NAMALWA (cell line): ENCODE measurements at regions not wholly inside any gene's neighbourhood (a gene's known extent, or its start where the extent isn't known, plus 50 kb on each side); places are given as distances from the start of the nearest gene placed in this dataset.

Experiments used
- DNase-seq: peaks from one replicate; pipeline ENCODE4 v3.0.0-alpha.2; 2015; ENCODE audit warnings: low spot score

GRCh38 chr3:106703524-106703923, 673.7 kb upstream of the CCDC54 start:
- DNase-seq, result no peak

- DNase-seq, result no peak
Measured at GRCh38 chr3:106707347-106707746, 669.9 kb upstream of the CCDC54 start.

DNA sequence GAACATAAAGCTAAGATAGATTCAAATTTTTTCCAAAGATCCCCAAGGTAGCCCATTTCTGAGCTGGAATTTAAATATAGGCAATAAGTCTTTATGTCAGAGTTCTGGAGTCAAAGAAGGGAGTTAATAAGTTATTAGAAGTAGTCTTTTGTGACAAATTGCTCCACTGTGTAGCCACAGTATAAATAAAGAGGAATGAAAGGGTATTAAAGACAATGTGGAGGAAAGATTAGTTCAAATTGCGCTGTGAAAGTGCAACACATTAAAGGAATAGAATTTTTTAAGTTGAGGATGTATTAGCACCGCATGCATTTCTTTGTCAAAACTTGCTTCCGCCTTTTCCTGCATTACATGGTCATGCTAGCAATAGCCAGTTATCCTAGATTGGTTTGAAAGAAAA, 666.6 kb upstream of the CCDC54 start:
- no peak for DNase-seq

GRCh38 chr3:106711650-106712049, 665.6 kb upstream of the CCDC54 start:
- DNase-seq, result no peak

DNA sequence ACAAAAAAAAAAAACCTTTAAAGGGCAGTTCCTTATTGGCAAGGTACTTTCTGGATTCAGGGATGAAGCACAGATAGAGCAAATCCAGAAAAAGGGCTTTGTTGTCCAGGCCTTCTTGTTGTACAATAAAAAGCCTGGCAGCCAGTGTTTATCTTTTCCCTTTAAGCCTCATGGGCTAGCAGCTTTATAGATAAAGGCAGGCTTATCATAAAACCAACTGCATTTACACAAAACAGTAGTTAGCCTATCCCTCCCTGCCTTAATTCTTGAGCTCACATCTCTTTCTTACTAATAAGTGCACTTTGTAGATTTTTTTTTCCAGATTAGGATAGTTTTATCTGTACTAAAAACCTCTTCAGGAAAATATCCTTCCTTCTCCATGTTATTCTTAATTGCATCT, 662.8 kb upstream of the CCDC54 start:
- no peak for DNase-seq

GRCh38 chr3:106715286-106715685, 662.0 kb upstream of the CCDC54 start:
- no peak for DNase-seq

GRCh38 chr3:106717178-106717780, 660.0 kb upstream of the CCDC54 start:
- DNase-seq, result no peak

- no peak for DNase-seq
Measured at GRCh38 chr3:106719077-106719476, 658.2 kb upstream of the CCDC54 start.

DNA sequence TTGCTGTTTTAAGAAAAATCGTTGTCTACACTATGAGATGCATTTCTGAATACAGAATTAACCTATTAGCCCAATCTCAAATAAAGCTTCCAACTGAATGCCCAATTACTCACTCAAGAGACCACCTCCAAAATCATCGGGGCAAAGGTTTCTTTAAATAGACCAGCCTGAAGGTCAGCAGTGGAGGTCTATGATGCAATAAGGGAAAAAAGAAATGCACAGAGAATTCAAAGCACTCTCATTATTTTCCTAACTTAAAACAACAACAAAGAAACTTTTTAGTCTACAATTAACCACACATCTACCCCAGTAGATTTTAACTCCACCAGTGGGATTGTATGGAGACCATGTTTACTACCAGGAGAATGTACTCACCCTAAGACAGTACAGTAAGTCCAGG, 657.7 kb upstream of the CCDC54 start:
- no peak for DNase-seq

DNA sequence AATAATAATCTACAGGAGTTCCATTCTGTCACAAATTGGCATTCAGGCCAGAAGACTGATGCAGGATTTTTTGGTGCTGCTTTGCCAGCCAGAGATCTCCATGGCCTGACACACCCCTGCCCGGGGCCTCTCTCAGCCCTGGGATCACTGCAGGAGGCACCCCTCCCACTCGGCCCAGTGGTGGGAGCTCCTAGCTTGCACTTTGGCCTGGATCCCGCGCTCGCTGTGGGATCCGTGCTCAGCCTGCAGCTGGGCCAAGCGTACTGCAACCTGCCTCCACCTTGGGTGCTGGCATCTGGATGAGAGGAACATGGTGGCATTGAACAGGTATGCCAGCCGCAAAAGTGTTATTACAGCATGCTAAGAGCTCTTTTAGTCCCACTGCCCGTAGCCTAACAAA, 656.7 kb upstream of the CCDC54 start:
- no peak for DNase-seq

DNA sequence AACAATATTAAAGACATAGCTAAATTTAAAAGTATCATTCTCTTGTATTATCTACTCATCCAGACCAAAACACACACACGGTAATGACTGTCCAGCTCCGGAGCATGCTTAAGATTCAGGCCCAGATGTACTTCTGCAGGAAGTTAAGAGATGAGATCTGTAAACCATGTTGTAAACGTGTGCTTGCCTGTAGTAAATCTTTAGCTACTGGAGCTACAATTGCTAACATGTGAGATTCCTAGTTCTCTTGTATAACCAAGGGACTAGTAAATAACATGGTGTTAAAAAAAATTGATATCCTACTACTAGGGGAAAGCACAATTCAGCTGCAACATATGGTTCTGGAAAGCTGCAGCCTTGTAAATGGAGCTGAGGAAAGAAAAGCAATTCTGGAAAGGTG, 651.7 kb upstream of the CCDC54 start:
- DNase-seq, result no peak

- DNase-seq, result no peak
Measured at GRCh38 chr3:106728315-106729098, 648.7 kb upstream of the CCDC54 start.

DNA sequence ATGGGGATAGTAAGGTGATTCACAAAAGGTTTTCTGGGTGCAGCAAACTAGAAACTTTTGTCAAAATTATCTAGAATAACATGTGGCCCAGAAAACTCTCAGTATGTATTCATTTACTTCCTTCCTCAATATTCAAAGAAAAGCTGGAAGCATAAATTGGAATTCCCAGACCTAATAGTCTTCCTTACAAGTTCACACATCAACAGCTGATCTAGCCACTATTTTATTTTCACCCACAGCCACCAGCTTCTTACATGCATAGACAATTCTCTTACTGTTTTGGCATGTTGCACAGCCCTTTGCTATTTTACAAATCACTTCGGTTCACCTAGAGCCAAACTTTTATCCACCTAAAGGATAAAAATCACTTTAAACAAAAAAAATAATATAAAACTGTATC, 647.8 kb upstream of the CCDC54 start:
- no peak for DNase-seq

DNA sequence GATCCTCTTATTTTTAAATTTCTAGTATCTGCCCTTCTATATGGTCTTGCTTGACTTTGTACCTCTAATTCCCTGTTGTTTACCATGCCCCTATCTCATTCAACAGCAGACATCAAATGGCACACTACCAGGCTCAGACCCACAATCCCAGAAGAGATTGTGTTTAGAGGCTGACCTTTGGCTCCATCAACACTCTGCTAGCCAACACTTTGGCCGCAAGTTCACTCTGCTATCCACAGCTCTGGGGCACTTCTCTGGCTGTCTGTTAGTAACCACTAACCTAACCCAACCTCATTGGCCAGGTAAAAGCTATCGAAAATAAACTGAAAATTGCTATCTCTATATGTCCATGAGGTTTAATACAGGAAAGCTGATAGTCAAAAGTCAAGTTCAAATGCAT, 646.0 kb upstream of the CCDC54 start:
- no peak for DNase-seq

DNA sequence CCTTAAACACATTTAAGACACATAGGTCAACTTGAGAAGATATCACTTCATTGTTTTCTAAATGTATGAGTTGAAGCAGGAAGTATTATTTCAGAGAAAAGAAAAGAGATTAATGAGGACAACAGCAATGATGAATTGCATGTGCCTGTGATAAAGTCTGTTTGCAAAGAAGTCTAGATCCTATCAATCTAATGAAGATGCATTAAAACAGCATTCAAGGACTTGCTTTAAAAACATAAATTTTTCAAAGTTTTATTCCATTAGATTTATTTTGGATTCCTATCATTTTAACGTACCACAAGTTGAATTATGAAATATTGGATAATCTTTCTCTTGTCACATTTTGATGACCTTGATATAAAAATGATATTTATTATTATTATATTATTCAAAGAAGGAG, 642.5 kb upstream of the CCDC54 start:
- no peak for DNase-seq

GRCh38 chr3:106737265-106737664, 640.0 kb upstream of the CCDC54 start:
- DNase-seq, result no peak

DNA sequence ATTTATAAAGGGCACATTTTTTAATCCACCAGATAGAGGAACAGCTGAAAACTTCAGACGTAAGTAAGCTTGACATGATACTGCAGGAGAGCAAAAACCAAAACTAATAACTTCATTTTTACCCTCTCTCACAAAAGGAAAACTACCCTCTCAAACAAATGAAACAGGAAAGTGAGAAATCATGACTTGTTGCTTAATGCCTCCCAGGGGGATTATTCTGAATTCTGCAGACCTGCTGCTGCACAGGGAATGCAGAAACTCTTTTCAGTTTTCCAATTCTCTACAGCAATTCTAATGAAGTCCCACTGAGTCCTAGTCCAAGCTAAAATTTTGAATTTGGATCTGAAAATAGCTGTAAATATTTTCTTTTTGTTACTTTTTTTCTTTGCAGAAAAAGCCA, 637.1 kb upstream of the CCDC54 start:
- no peak for DNase-seq

DNA sequence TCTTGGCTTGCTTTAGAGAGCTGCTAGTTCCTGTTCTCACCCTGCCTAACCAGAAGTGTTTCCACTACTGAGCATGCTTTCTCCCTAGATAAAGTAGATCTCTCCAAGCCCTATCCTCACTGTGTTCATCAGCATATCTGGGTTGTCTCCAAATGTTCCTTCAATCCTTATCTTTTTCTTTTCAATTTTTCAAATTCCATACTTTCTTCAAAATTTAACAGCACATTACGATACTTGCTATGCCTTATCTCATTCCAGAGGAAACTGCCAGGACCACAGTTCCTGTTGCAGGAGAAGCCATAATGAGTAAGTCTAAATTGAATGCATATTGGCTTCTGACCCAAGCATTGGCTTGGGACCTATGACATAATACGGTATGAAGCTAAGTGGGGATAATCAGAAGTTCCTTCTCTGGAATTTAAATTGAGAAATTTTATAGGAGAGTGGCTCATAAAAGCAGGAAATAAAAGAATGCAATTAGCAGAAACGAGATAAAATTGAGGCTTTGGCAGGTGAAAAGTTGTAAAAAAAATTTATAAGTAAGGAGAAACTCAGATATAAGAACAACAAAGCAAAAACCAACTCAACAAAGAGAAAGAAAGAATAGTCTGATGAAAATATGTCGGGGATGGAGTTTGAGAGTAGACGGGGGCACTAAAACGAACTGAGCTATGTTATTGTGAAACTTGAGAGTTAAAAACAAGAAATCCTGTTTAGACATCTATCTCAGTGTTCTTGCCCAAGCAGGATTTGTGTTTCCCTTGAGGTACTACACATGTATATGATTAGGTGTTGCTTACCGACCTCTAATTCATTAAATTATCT, 631.7 kb upstream of the CCDC54 start:
- DNase-seq, result no peak

DNA sequence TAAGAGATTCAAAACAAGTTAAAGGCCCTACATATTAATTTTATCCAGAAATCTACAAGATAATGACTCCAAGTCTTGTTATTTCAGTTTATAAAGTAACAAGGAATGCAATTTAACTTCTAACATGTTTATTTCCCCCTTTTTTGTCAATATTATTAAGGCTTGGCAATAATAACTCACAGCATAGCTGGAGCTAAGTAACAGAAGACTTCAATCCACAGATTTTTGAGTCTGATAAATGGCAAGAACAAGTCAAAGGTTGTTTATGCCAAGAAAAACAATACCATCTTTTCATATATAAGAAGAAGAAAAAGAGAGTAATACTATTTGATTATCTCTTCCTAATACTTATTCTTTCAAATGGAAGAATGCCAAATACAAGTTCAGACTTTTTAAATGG, 631.0 kb upstream of the CCDC54 start:
- DNase-seq, result no peak

GRCh38 chr3:106748472-106749262, 628.6 kb upstream of the CCDC54 start:
- no peak for DNase-seq

DNA sequence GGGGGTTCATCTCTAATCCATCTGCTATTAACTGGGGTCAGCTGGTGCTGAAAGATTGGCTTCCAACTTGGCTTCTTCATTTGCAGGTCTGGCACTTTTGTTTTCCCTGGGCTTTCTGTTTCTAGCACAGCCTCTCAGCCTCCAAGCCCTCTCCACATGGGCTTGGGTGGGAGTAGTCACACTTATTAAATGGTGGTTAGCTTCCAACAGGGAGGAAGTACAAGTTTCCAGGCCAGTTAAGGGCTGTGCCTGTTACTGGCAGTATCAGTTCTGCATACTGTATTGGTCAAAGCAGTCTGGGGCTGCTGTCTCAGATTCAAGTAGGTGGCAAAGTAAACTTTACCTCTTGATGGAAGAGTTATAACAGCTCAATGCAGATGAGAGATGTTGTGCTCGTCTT, 627.1 kb upstream of the CCDC54 start:
- DNase-seq, result no peak

GRCh38 chr3:106755336-106755735, 621.9 kb upstream of the CCDC54 start:
- no peak for DNase-seq
